MCF 10A (cell line): ENCODE measurements at regions not wholly inside any gene's neighbourhood (a gene's known extent, or its start where the extent isn't known, plus 50 kb on each side); places are given as distances from the start of the nearest gene placed in this dataset.
A peak's percentile ranks its signal among the peaks of the same experiment; 100 is the strongest.

ENCODE experiments used
- BruUV-seq: library from RNA; stranded (reverse); fragments of 400-500 nt; replicated peaks from 2 replicates; lab custom pipeline; 2021; lab: Mats Ljungman, UMichigan
- CTCF ChIA-PET: fragments of 300-600 bp; sonication (Branson Sonifier 250); formaldehyde crosslinking; extraction: SDS; loops from one replicate; lab custom pipeline; 2021; ENCODE audit warnings: antibody characterized with exemption, inconsistent platforms; lab: Yijun Ruan, JAX
- POLR2A ChIA-PET: fragments of 300-600, 350-650 bp; sonication (Branson Sonifier 250); formaldehyde crosslinking; extraction: SDS; loops from one replicate; lab custom pipeline; 2020; ENCODE audit warnings: antibody characterized with exemption, inconsistent platforms; lab: Yijun Ruan, JAX
- DNase-seq: peaks from one replicate; pipeline ENCODE4 v3.0.0-alpha.2; 2018; ENCODE audit not compliant: unreplicated experiment
- H3K27ac Mint-ChIP-seq: one replicate; pipeline ENCODE4 v1.8.0; 2022; ENCODE audit warnings: mild to moderate bottlenecking, low read depth, mixed read lengths; ENCODE audit not compliant: unreplicated experiment
- H3K27me3 Mint-ChIP-seq: one replicate; pipeline ENCODE4 v1.8.0; 2022; ENCODE audit warnings: mixed read lengths; ENCODE audit not compliant: insufficient read depth, unreplicated experiment
- H3K36me3 Mint-ChIP-seq: one replicate; pipeline ENCODE4 v1.8.0; 2022; ENCODE audit warnings: mild to moderate bottlenecking, moderate library complexity, mixed read lengths; ENCODE audit not compliant: insufficient read depth, unreplicated experiment
- H3K4me1 Mint-ChIP-seq: one replicate; pipeline ENCODE4 v1.8.0; 2022; ENCODE audit warnings: mixed read lengths; ENCODE audit not compliant: insufficient read depth, unreplicated experiment
- H3K4me3 Mint-ChIP-seq: one replicate; pipeline ENCODE4 v1.8.0; 2022; ENCODE audit warnings: mild to moderate bottlenecking, moderate library complexity, mixed read lengths; ENCODE audit not compliant: unreplicated experiment
- H3K9me3 Mint-ChIP-seq: one replicate; pipeline ENCODE4 v1.8.0; 2022; ENCODE audit warnings: mixed read lengths; ENCODE audit not compliant: unreplicated experiment
- intact Hi-C: fragments of 100-400 bp; cut with micrococcal nuclease; formaldehyde crosslinking; loops from 2 replicates; pipeline ENCODE4 v1.14.1; 2022
- TF ChIP-seq, protein P1 (sequence below): fragments of 200-600 bp; IDR thresholded peaks from one replicate; pipeline ENCODE4 v1.8.0; 2022; ENCODE audit warnings: antibody characterized with exemption, mild to moderate bottlenecking; ENCODE audit not compliant: unreplicated experiment

DNA sequence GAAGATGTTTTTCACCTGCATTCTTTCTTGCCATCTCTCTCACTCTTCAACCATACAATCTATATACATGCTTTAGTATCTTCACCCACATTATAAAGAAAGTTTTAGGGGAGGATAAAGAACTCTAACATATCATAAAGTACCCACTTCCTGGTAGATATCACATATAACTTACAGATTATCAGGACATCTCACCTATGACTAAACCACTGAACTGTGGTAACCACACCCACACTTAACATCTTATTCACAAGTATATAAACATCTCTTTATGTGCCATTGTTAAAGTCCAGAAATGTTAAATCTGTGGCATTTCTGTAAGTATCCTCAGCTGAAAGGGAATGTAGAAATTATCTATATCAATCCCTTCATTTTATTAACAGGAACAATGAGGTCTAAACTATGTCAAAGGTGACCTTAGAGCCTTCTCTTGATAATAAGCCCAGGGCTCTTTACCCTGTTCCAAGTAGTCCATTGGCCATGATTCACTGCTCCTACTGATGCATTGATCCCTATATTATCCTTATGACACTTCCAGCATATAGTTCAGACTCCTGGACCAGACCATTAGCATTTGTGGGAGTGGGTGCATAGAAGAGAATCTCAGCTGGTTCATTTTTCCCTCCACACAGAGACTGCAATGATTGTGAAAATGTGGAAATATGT, 182.4 kb downstream of the SUCLG1 start:
- H3K27ac Mint-ChIP-seq: no peak overlapping the region
- H3K4me3 Mint-ChIP-seq: no peak overlapping the region
- DNase-seq: no peak
- H3K9me3 Mint-ChIP-seq: no peaks in the 10 kb centered on the region
- POLR2A ChIA-PET: no interaction called here
- no peaks in the 10 kb centered on the region for H3K27me3 Mint-ChIP-seq
- no TSS peak for BruUV-seq
- H3K4me1 Mint-ChIP-seq: no peaks in the 10 kb centered on the region
- CTCF ChIA-PET: interaction anchor here (0.7 to 2.1 kb wide), 2 partner anchors 19 to 287 kb away, joined by 4 to 6 read pairs; no protein-coding TSS in a partner anchor
- TF ChIP-seq, protein P1, sequence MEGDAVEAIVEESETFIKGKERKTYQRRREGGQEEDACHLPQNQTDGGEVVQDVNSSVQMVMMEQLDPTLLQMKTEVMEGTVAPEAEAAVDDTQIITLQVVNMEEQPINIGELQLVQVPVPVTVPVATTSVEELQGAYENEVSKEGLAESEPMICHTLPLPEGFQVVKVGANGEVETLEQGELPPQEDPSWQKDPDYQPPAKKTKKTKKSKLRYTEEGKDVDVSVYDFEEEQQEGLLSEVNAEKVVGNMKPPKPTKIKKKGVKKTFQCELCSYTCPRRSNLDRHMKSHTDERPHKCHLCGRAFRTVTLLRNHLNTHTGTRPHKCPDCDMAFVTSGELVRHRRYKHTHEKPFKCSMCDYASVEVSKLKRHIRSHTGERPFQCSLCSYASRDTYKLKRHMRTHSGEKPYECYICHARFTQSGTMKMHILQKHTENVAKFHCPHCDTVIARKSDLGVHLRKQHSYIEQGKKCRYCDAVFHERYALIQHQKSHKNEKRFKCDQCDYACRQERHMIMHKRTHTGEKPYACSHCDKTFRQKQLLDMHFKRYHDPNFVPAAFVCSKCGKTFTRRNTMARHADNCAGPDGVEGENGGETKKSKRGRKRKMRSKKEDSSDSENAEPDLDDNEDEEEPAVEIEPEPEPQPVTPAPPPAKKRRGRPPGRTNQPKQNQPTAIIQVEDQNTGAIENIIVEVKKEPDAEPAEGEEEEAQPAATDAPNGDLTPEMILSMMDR: no peak
- H3K36me3 Mint-ChIP-seq: no peaks in the 10 kb centered on the region
- intact Hi-C loops: no loop called here

DNA sequence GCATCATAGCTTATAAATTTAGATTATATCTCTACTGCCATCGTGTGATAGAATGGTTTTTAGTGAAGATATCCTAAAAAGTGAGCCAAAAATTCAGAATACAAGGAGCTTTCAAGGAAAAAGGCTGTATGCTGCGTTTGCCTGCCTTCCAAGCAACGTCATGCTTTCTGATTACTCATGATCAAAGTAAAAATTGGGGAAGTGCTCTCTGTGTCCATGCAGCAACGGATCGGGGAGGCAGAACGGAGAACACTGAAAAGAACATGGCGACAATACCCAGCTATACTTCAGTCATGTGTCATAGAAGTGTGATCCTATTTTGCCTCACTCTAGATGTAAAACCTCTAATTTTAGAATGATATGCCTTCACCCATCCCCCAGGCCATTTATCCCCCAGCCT, 185.7 kb downstream of the SUCLG1 start:
- Mint-ChIP-seq H3K4me3 (no peak overlapping the region), H3K27ac (no peak overlapping the region), H3K9me3 (no peaks in the 10 kb centered on the region), H3K4me1 (no peaks in the 10 kb centered on the region), H3K36me3 (no peaks in the 10 kb centered on the region), H3K27me3 (no peaks in the 10 kb centered on the region)
- intact Hi-C loops: no loop called here
- no TSS peak for BruUV-seq
- ChIA-PET CTCF (interaction anchor here (0.6 to 1.5 kb wide), 3 partner anchors 11 to 62 kb away, joined by 4 to 5 read pairs (median 4); no protein-coding TSS in a partner anchor), POLR2A (interaction anchor here (0.7 kb wide), 1 partner anchor 986 kb away, joined by 3 read pairs; no protein-coding TSS in a partner anchor)
- TF ChIP-seq, protein P1: no peak
- DNase-seq: no peak

DNA sequence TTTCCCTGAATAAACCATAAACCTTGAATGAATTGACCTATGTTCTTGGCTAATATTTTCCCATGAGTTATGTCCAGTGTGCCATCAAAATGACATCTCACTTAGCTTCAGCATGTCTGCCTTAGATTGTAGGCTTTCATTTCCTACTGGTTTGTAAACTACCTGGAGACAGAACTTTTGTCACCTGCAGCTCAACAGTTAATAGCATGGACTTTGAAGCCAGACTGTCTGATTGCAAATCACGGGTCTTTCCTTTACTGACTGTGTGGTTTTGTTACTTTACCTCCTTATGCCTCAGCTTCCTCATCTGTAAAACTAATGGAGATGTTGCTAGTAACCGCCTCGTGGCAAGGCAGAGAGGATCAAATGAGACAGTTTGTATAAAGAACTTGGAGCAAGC, 187.1 kb downstream of the SUCLG1 start:
- intact Hi-C loops: no loop called here
- no peak for DNase-seq
- TF ChIP-seq, protein P1: no peak
- no peaks in the 10 kb centered on the region for H3K9me3 Mint-ChIP-seq
- H3K4me3 Mint-ChIP-seq: no peak overlapping the region
- no peaks in the 10 kb centered on the region for H3K36me3 Mint-ChIP-seq
- BruUV-seq: no TSS peak
- no peaks in the 10 kb centered on the region for H3K27me3 Mint-ChIP-seq
- no peak overlapping the region for H3K27ac Mint-ChIP-seq
- H3K4me1 Mint-ChIP-seq: no peaks in the 10 kb centered on the region
- ChIA-PET POLR2A (no interaction called here), CTCF (interaction anchor here (0.7 to 1.5 kb wide), 2 partner anchors 13 to 41 kb away, joined by 3 to 4 read pairs; no protein-coding TSS in a partner anchor)

DNA sequence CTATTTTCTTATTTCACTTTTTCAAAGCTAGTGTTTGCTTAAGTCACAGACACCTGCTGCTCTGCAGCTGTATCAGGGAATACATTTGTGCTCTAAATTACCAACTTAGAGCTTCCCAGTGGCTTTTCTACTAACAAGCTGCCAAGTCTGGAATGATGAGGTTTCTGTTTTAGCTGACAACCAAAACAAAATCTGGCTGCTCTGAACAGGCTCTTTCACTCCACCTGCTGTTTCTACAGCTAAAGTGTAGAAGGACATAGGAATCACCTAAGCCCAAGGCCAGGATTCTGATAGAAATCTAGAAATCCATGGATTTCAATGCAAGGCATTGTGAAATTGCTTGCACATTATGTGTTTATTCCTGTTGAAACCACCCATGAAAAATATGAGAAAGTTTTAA, 201.2 kb downstream of the SUCLG1 start:
- TF ChIP-seq, protein P1: peak; percentile 27
- Mint-ChIP-seq H3K9me3 (no peaks in the 10 kb centered on the region), H3K4me3 (no peak overlapping the region), H3K27me3 (no peaks in the 10 kb centered on the region), H3K27ac (no peak overlapping the region), H3K36me3 (no peaks in the 10 kb centered on the region), H3K4me1 (no peaks in the 10 kb centered on the region)
- ChIA-PET POLR2A (interaction anchor here (0.7 kb wide), 1 partner anchor 10 kb away, joined by 3 read pairs; no protein-coding TSS in a partner anchor), CTCF (interaction anchor here (0.5 to 2.6 kb wide), 23 partner anchors 9 to 430 kb away, joined by 3 to 14 read pairs (median 3); no protein-coding TSS in a partner anchor)
- DNase-seq: peak; percentile 46
- intact Hi-C loops: loop anchor here (1.0 to 5.0 kb wide), 2 partner anchors 181 to 235 kb away; no protein-coding TSS in a partner anchor
- no TSS peak for BruUV-seq
